ENCODE measurements at regions not wholly inside any gene's neighbourhood (a gene's known extent, or its start where the extent isn't known, plus 50 kb on each side); places are given as distances from the start of the nearest gene placed in this dataset.

DNA sequence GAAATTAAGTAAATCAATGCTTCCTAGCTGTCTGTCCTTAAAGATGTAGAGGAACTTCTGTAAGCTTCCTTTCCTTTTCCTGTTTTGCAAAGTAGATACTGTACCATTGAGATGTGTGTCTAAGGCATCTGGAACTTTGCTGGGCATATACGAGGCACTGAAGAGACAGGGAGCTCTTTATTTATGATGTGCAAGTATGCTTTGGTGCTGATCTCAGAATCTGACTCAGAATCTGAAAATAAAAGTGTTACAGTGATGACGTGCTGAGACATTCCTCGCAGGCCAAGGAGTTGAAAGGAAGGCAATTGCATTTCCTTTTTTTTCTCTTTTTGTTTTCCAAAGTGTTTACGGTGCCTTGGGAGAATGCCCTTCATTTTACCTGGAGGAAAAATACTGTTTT is 230.9 kb upstream of the RGPD4 start:
- H3K9me3 ChIP-seq (ENCODE audit: low read depth, low read length, poor library complexity, severe bottlenecking), result peaks cover 12% of the 10 kb centered on the region
- no peak overlapping the region for H3K4me3 ChIP-seq (ENCODE audit: low read depth, low read length, poor library complexity, severe bottlenecking)
- POLR2A ChIA-PET (ENCODE audit: low non-redundant PET), result no interaction called here
- CTCF ChIA-PET, result no interaction called here
- H3K36me3 ChIP-seq (ENCODE audit: insufficient read depth, low read length, poor library complexity, severe bottlenecking), result no peaks in the 10 kb centered on the region
- no peaks in the 10 kb centered on the region for H3K27me3 ChIP-seq (replicated peaks; ENCODE audit: insufficient read depth, low read depth, low read length, poor library complexity)
- H3K4me1 ChIP-seq (ENCODE audit: insufficient read depth, low read length, poor library complexity, severe bottlenecking), result no peaks in the 10 kb centered on the region
- DNase-seq (ENCODE audit: low spot score), result no peak
- no peak overlapping the region for H3K27ac ChIP-seq (ENCODE audit: low read depth, low read length, poor library complexity, severe bottlenecking)
- TF ChIP-seq EZH2 (IDR thresholded peaks at IDR 0.05; ENCODE audit: borderline replicate concordance, low read depth, low read length, poor library complexity, severe bottlenecking), result no peak
- TF ChIP-seq, protein P1, sequence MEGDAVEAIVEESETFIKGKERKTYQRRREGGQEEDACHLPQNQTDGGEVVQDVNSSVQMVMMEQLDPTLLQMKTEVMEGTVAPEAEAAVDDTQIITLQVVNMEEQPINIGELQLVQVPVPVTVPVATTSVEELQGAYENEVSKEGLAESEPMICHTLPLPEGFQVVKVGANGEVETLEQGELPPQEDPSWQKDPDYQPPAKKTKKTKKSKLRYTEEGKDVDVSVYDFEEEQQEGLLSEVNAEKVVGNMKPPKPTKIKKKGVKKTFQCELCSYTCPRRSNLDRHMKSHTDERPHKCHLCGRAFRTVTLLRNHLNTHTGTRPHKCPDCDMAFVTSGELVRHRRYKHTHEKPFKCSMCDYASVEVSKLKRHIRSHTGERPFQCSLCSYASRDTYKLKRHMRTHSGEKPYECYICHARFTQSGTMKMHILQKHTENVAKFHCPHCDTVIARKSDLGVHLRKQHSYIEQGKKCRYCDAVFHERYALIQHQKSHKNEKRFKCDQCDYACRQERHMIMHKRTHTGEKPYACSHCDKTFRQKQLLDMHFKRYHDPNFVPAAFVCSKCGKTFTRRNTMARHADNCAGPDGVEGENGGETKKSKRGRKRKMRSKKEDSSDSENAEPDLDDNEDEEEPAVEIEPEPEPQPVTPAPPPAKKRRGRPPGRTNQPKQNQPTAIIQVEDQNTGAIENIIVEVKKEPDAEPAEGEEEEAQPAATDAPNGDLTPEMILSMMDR (conservative IDR thresholded peaks at IDR 0.05; ENCODE audit: low read depth, low read length), result no peak
- intact Hi-C loops (cut with micrococcal nuclease; ENCODE audit: unreplicated experiment), result no loop called here
- no TSS peak for BruUV-seq (replicated peaks)

DNA sequence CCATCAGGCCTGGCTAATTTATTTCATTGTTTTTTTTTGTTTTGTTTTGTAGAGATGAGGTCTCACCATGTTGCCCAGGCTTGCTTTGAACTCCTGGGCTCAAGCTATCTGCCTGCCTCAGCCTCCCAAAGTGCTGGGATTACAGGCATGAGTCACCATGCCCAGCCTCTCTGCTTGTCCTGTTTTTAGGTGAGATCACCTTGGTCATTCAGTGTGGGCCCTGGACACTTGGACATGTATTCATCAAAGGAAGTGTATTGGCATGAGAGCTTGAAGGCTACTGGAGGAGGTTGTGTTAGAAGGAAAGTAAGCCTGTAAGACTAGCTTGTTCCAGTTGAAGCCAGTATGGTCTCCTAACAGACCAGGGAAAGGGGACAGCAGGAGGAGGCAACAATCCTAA is 229.2 kb upstream of the RGPD4 start:
- POLR2A ChIA-PET (ENCODE audit: low non-redundant PET), result no interaction called here
- no peaks in the 10 kb centered on the region for H3K27me3 ChIP-seq (replicated peaks; ENCODE audit: insufficient read depth, low read depth, low read length, poor library complexity)
- no peak overlapping the region for H3K4me3 ChIP-seq (ENCODE audit: low read depth, low read length, poor library complexity, severe bottlenecking)
- peaks cover 12% of the 10 kb centered on the region for H3K9me3 ChIP-seq (ENCODE audit: low read depth, low read length, poor library complexity, severe bottlenecking)
- BruUV-seq (replicated peaks), result no TSS peak
- H3K36me3 ChIP-seq (ENCODE audit: insufficient read depth, low read length, poor library complexity, severe bottlenecking), result no peaks in the 10 kb centered on the region
- no peaks in the 10 kb centered on the region for H3K4me1 ChIP-seq (ENCODE audit: insufficient read depth, low read length, poor library complexity, severe bottlenecking)
- TF ChIP-seq EZH2 (IDR thresholded peaks at IDR 0.05; ENCODE audit: borderline replicate concordance, low read depth, low read length, poor library complexity, severe bottlenecking), result no peak
- TF ChIP-seq, protein P1 (conservative IDR thresholded peaks at IDR 0.05; ENCODE audit: low read depth, low read length), result no peak
- no peak overlapping the region for H3K27ac ChIP-seq (ENCODE audit: low read depth, low read length, poor library complexity, severe bottlenecking)
- intact Hi-C loops (cut with micrococcal nuclease; ENCODE audit: unreplicated experiment), result no loop called here
- DNase-seq (ENCODE audit: low spot score), result no peak
- CTCF ChIA-PET, result no interaction called here

DNA sequence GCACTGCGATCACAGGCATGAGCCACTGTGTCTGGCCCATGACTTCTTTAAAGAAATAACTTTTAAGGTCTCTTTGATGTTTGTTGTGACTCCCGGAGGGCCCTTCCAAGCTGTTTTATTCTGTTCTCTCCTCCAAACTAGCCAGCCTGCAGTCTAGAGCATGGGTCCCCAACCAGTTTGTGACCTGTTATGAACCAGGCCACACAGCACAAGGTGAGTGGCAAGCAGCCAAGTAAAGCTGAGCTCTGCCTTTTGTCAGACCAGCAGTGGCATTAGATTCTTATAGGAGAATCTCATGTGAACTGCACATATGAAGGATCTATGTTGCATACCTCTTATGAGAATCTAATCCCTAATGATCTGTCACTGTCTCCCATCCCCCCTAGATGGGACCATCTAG is 223.9 kb upstream of the RGPD4 start:
- Histone ChIP-seq H3K27ac (ENCODE audit: low read depth, low read length, poor library complexity, severe bottlenecking) (no peak overlapping the region), H3K4me3 (ENCODE audit: low read depth, low read length, poor library complexity, severe bottlenecking) (no peak overlapping the region), H3K4me1 (ENCODE audit: insufficient read depth, low read length, poor library complexity, severe bottlenecking) (no peaks in the 10 kb centered on the region), H3K9me3 (ENCODE audit: low read depth, low read length, poor library complexity, severe bottlenecking) (no peaks in the 10 kb centered on the region), H3K36me3 (ENCODE audit: insufficient read depth, low read length, poor library complexity, severe bottlenecking) (no peaks in the 10 kb centered on the region), H3K27me3 (replicated peaks; ENCODE audit: insufficient read depth, low read depth, low read length, poor library complexity) (no peaks in the 10 kb centered on the region)
- POLR2A ChIA-PET (ENCODE audit: low non-redundant PET), result no interaction called here
- CTCF ChIA-PET, result no interaction called here
- BruUV-seq (replicated peaks), result no TSS peak
- intact Hi-C loops (cut with micrococcal nuclease; ENCODE audit: unreplicated experiment), result no loop called here
- TF ChIP-seq, protein P1 (conservative IDR thresholded peaks at IDR 0.05; ENCODE audit: low read depth, low read length), result no peak
- TF ChIP-seq EZH2 (IDR thresholded peaks at IDR 0.05; ENCODE audit: borderline replicate concordance, low read depth, low read length, poor library complexity, severe bottlenecking), result no peak
- DNase-seq (ENCODE audit: low spot score), result no peak

Data from A673 (cell line).